Stimulated activated CD4-positive, alpha-beta T cell treated with anti-CD3 and anti-CD28 coated beads, Interleukin-12 subunit alpha, Interleukin-12 subunit beta, amount 100 ng/mL, for 48 hours (primary cell): ENCODE measurements at regions not wholly inside any gene's neighbourhood (a gene's known extent, or its start where the extent isn't known, plus 50 kb on each side); places are given as distances from the start of the nearest gene placed in this dataset.

Experiments used
- DNase-seq, 3 donors: peaks; one replicate each; pipeline ENCODE4 v3.0.0-alpha.2; 2020; ENCODE audit warnings: low read depth in 2 of 3, low spot score in 1 of 3

DNA sequence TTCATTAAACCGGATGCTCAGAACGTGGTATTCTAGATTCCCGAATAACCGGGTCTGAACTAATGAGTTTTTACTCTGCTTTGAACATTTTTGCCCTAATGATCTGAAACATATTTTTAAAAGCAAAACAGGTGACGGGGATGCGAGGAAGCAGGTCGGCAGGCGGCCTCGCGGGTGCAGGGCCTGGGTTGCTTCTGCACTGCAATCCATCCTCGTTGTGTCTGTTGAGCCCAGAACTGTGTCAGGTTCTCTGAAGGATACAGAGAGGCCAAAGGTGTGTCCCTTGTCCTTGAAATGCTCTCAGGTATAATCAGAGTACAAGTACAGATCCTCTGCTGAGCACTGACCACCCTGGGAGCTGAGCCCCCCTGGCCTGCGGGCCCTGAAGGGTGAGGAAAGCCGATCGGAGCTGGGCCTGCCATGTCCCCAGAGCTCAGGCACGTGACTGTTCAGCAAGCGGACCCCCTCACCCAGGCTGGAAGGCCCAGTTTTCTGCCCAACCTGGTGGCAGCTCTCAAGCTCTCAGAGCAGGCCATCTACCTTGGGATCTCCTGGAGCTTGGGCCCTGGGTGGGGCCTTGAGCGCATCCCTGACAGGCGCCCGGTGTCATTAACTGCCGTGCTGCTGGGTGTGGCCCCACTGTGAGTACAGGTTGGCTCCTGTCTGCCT lies 151.8 kb downstream of the OLFM1 start:
- no peak for DNase-seq

DNA sequence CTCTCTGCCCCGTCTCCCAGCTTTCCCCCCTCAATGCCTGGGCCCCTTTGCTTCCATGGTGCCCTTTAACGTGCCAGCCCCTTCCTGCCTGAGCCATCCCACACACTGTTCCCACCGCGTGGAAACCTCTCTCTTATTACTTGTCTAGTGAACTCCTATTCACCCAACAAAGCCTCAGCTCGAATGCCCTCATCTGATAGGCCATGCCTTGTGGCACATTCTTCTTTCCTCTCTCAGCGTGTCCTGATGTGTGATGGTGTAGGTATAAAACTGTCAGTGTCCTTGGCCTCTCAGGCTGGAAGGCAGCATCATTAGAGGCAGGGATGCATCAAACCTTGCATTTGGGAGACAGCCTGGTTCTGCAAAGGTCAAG lies 152.3 kb downstream of the OLFM1 start:
- no peak for DNase-seq

DNA sequence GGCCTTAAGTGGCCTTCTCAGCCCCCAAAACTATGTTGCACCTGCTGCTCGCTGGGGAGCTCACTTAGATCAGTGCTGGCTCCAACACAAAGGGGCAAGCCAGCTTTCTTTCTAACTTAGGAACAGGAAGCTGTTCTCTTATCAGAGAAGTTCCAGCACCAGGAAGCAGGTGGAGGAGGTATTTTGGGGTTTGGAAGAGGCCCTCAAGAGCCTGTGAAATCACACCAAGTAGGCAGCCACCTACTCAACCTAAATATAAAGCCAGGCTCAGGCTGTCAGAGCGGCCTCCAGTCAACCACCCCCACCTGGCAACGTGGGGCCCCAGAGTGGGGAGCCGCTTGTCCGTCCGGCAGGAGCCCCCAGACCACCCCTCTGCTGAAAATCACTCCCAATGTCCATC lies 152.8 kb downstream of the OLFM1 start:
- no peak for DNase-seq

DNA sequence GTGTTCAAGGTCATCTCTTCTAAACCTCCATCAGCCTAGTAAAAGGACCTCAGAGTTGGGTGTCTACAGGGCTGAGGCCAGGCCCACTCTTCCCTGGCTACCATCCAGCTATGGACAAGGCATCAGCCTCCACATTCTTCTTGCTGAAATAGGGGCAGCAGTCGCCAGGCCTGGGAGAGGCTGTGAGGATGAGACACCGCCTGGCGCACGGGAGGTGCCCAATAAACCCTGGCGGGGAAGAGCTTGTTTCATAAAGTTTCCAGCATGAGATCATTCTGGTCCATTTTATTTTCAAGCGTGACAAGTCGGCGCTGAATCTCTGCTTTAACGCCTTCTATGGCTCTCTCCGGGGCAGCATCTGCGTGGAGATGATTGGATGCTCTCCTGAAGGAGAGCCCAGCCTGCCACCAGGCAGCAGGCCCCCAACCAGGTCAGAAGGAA lies 153.4 kb downstream of the OLFM1 start:
- no peak for DNase-seq

DNA sequence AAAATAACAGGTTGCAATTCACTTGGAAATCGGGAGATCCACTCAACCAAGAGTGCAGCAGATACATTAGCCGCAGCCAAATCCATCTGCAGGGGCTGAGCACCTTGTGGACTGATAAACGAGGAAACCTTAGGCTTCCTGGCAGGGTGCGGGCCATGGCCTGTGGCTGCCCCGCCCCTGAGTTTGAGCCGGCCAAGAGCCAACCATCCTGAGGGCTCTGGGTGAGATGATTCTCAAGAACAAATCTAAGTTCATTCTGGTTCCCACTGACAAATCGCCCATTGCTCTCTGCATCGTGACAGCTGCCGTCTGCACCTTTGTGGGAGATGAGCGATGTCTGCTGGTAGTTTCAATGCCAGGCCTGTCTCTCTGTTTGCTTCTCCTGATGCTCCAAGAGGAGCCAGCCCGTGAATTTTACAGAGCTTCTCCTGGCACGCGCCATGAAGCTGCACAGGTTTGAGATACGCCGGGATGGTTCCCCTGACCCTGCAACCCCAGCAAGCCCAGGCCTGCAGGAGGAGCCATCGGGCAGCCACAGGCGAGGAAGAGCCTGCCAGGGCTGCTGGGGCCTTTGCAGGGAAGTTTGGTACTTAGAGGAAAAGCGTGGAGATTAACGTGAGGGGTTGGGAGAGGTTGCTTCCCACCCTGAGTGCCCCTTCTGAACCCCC lies 154.0 kb downstream of the OLFM1 start:
- no peak for DNase-seq

DNA sequence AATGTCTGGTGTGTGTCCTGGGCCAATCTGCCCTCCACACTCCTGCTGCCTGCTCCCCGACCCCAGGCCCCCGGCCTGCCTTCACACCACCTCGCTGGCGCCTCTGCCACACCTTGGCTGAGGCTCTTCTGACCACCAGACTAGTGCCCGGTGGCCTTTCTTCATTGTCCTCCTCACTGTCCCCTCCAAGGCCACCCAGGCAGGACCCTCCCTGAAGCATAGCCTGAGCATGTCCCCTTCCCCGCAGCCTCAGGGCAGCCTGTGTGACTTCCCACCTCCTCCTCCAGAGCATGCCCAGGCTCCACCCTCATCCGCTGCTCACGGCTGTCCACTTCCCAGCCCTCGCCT lies 154.6 kb downstream of the OLFM1 start:
- no peak for DNase-seq

DNA sequence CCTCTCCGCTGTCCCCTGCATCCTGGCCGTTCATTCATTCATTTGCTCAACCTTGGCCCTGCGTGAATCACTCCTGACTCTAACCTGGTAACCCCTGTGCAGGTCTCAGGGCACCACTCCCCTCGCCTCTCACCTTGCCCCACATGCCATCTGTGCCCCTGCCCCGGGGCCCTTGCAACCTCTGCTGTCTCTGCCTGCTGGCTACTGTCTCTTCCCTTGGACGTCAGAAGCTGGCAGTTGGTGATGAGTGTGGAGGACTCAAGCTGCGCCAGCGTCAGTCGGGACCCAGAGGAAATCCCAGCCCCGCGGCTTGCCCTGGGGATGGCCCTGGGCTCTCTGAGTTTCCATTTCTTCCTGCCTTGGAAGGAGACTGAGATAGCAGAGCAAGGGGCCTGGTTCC lies 154.9 kb downstream of the OLFM1 start:
- DNase-seq, result no peak

DNA sequence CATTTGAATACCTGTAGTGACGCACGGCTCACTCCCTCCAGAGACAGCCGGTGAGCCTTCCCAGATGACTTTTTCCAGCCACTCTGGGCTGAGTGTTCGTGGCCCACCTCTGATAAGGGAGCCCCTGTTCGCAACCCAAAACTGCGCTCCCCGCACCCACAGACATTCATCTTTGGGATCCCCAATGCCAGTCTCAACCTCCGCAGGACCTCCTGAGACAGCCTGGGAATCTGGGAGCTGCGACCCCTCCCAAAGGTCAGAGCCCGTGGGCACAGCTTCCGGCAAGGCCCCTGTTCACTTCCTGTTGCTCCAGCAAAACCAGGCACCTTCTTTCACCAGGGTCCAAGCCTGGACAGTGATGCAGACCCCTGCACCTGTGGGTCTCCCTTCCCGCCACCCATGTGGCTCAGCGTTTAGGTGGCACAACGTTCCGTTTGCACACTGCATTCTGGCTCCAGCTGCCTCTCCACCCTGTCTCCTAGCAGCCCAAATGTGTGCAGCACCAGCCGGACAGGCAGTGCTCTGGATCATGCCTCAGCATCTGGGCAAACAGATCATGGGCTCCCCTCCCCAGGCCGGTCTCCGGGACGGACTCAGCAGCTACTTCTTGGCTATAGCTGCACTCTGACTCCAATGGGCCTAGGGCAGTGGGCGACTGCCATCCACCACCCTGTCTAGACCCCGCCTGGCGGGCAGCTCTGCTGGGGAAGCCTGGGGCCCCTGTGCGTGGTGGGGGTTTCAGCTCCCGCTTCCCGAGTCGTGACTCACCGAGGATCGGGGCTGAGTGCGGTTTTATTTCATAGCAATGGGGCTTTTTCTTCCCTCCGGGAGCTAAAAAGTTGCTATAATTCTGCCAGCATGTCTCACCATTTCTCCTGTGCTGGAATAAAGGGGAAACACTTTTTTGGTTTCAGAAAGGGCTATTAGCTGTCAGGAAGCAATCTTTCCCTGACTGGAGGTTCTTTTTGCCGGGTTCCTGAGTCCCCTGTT lies 156.0 kb downstream of the OLFM1 start:
- no peak for DNase-seq

DNA sequence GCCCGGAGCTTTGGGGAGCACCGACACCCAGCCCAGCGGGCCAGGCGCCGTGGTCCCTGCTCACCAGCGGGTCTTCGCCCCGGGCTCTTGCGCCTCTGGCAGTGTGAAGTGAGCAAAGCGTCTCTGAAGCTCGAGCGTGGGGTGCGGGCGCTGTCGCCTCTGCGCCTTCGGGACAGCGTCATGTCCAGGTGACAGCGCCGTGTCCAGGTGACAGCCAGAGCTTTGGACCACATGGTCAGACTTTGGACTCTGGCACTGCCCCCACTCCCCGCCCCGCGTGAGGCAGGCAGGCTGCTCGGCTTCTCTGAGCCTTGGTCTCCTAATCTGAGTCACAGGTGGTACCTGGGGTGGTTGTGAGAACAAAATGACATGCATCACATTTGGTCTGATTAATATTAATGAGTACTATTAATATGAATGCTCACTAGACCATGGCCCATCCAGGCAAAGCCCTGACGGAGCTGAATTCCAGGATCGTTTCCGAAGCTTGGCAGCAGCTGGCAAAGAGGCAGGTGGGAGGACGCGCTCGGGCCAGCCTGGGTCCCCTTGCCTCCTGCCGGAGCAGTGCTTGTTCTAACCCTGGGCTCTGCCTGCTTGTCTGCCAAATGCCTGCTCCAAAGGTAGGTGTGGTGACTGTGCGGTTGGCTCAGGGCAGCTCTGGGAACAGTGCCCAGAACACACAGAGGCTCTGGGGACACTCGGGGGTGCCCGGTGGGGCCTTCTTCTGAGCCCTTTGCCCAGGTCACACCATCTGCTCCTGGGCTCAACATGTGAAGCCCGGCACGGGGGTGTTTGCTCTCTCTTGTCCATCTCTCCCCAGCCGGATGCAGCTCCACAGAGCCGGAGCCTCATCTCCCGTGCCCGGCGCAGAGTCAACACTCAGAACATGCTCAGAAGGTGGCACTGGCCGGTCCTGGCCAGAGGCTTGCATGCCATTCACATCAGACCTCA lies 157.1 kb downstream of the OLFM1 start:
- no peak for DNase-seq

DNA sequence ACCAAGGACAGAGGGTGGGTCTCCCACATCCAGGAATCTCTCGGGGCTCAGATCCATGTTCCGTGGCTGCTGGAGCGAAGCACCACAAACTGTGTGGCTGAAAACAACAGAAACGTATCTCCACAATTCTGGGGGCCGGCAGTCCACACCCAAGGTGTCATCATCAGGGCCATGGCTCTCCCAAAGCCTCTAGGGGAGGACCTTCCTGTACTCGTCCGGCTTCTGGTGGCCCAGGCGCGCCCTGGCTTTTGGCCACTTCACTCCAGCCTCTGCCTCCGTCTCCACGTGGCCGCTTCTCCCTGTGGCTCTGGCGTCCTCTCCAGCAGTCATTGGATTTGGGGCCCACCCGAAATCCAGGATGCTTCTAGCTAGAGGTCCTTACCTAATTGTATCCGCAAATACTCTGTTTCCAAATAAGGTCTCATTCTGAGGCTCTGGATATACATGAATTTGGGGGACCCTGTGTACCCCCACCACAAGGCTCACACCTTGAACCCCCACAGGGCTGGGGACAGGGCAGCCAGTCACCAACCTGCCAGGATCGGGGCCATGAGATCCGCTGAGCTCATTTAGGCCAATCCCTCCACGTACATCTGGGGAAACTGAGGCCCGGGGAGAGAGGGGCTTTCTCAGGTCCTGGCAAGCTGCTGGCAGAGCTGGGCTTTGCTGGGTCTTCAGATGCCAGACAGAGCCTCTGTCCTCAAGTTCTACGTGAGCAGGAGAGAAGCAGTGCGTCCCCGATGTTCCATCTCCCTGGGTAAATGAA lies 158.2 kb downstream of the OLFM1 start:
- no peak for DNase-seq

DNA sequence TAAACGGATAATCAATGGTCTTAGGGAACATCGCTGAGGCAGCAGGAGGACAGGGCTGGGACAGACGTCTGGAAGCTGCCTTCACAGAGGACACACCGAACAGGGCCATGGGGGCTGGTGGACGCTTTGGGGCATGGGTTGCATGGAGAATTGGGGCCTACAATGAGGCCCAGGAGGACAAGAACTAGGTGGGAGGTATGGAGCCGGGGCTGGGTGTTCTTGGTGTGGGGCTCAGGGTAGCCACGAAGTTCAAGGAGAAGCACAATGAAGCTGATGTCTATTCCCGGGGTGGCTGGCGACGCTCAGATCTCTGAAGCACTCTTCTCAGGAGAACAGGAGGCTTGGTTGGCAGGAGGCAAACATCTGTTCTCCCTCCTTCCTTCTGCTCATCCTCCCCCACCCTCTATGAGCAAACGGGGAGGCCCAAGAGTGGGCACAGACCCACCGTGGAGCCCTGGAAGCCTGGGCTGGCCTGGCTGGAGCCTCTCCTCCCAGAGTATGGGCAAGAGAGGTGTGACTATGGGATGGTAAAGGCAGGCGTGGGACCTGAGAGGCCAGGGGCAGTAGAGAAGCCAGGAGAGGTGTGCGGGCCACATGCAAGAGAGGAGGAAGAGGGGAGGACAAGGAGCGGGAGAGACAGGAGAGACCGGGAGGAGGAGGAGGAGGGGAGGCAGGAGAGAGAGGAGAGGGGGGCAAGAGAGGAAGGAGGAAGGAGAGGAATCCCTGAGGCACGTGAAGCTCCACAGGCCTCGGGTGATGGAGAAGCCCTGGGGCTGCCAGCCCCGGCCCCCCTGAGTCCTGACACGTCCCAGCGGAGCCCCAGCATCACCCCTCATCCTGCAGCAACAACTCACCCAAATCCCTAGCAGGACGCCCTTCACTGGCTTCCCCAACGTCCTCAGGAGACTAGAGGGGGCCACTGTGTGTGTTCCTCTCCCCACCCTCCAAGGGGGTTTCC lies 159.1 kb downstream of the OLFM1 start:
- DNase-seq, result no peak

DNA sequence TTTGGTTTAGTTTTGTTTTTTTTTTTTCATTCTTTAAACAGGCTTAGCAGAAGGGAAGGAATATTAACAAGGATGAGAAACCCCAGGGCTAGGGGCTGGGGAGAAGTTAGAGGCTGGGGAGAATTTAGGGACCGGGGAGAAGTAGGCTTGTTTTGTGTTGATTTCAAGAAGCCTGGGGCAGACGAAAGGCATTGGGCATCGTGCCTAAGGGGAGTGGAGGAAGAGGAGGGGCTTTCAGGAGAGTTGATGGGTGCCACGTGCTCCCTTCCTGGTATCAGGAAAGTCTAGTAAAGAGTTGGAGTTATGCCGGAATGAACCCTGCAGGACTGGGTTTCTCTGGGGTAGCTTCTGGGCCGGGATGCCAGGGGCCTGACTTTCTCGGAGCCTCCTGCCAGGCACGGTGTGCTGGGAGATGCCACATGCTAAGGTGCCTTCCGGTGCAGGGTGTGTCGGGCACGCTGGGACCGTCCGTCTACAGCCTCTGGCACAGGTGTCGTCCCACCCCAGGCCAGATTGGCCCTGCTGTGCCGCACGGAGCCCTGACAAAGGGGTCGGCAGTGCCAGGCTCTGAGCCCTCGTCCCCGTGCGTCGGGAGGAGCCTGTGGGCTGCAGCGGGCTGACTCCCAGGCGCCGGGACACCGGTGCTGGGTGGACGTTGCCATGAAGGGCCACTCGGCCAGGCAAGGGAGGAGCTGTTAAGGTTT lies 159.9 kb downstream of the OLFM1 start:
- DNase-seq, result no peak

DNA sequence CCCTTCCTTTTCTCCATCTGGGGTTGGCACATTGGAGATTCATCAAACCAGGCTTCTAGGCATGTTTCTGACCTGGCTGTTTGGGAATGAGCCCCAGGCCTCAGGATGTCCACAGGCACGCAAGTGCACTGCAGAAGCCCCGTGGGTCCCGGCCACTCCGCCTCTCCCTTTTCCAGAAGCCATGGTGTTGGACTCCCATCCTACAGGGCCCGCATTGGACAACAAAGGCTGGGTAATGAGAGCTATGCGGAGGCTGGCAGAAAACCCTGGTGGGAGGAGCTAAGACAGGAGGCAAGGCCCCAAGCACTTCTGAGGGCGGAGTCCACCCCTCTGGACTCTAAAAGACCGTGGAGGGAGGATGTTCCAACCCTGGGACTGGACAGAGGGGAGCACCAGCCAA lies 160.6 kb downstream of the OLFM1 start:
- DNase-seq, result no peak

DNA sequence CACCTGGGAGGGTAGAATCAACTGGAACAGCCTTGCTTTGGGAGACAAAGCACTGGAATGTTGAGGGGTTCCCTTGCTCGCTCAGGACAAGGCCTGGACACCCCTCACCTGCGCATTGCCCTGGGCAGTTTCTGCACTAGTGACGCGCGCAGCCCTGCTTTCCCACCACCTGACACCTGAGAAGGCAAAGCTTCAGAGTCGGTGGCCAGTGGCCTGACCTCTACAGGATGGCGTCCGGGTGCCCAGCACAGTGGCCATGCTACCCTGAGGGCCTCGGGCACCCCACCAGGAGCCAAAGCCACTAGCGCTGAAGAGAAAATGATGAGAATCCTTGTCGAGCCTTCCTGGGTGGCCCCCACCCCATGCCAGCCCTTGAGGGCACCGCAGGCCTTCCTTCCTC lies 161.3 kb downstream of the OLFM1 start:
- no peak for DNase-seq

DNA sequence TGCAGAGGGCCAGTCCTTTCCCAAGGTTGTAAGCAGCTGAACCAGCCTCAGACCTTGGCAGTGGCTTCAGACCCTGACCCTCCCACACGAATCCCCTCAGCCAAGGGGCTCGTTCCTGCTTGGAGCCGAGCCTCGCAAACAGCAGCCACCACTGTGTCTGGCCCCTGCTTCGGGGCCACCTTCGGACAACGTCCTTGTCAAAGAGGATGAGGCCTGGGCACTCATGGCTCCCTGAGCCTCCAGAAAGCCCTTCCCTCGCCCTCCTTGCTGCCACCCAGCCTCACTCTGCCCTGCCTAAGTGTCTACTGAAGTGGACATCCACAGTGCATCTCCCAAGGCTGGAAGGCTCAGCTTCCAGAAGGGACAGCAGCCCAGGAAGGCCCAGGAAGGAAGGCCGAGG lies 161.7 kb downstream of the OLFM1 start:
- DNase-seq, result no peak

DNA sequence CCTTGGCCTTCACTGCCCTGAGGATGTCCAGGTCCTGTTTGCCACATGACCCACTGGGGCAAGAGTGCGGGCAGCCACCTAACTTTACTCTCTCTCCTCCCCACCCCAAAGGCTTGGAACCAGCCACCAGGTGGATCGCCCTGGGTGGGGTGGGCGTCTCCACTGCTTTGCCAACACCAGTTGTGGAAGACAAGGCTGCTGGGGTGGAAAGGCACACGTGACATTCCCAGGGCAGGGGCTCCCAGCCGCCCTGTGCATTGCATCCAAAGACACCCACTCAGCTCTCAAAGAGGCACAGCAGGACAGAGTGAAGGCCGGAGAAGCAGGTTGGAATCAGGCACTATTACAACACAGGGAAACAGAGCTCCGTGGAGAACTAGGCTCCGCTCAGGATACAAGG lies 162.2 kb downstream of the OLFM1 start:
- DNase-seq, result no peak

DNA sequence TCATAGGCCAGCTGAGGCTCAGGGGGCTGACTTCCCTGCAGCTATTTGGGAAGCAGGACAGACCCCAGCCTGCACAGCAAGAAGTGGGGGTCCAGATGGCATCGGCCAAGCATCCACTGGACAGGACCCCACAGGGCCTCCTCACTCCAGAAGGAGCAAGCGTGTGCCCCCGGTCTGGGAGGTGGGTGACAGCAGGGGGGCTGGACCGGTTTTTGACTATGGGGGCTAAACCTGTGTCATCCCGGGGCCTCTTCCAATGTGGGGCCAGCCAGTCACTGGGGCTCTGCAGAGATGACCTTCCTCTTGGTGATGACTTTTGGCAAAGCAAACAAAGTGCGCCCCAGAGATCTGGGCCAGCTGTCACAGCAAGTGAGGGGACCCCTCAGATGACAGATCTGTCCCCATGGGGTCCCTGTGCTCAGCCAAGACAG lies 163.9 kb downstream of the OLFM1 start:
- DNase-seq, result no peak

DNA sequence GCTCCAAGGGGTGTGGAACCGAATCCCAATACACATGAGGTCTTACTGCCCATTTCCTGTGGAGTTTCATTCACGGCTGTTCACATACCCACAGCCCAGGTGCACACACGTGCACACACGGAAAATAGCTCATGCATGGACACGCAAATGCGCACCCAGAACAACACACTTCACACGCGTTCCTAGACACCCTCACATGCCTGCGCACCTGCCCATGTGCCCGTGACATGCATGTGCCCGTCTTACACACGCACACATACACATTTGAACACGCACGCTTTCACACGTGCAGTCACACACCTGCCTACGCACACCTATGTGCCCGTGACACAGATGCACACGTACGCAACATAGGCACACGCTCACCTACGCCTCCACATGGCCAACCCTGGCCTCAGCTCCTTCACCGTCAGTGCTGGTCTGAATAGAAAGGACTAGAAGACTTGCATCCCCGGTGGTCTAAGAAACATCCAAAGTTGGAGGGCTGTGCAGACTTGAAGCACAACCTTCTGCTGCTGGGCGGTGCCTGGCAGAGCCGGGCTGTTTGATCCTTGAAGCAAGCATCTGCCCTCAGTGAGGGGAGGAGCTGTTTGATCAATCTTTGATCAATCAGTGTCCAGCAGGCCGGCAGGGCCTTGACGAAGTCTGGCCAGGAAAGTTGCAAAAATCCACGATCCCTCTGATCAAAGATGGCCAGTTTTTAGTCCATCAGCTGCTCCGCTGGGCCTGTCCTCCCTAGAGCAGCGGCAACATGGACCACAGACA lies 164.7 kb downstream of the OLFM1 start:
- no peak for DNase-seq
